Epithelial cell of proximal tubule (primary cell): ENCODE measurements at regions not wholly inside any gene's neighbourhood (a gene's known extent, or its start where the extent isn't known, plus 50 kb on each side); places are given as distances from the start of the nearest gene placed in this dataset.

Experiments
- DNase-seq: peaks from one replicate; pipeline ENCODE4 v3.0.0-alpha.2; 2011; ENCODE audit warnings: low read depth
- H3K4me3 ChIP-seq: 2 replicates; pipeline ENCODE4 v1.5.1; 2011; ENCODE audit warnings: low read depth, mild to moderate bottlenecking, low read length
- CTCF ChIP-seq: conservative IDR thresholded peaks from 2 replicates; pipeline ENCODE4 v1.5.1; 2012; ENCODE audit warnings: low read depth, mild to moderate bottlenecking, low read length

- TF ChIP-seq CTCF: no peak
- no peak for DNase-seq
- no peak overlapping the region for H3K4me3 ChIP-seq
Observed at GRCh38 chr9:111197256-111197655, 132.8 kb downstream of the OR2K2 start.

GRCh38 chr9:111195766-111196165 is 134.3 kb downstream of the OR2K2 start:
- no peak for DNase-seq
- no peak for TF ChIP-seq CTCF
- no peak overlapping the region for H3K4me3 ChIP-seq

GRCh38 chr9:111193095-111193494 is 136.9 kb downstream of the OR2K2 start:
- H3K4me3 ChIP-seq: no peak overlapping the region
- DNase-seq: no peak
- TF ChIP-seq CTCF: no peak

GRCh38 chr9:111192650-111193049 is 137.4 kb downstream of the OR2K2 start:
- no peak overlapping the region for H3K4me3 ChIP-seq
- TF ChIP-seq CTCF: no peak
- DNase-seq: no peak

GRCh38 chr9:111190347-111190746 is 139.7 kb downstream of the OR2K2 start:
- no peak for DNase-seq
- no peak overlapping the region for H3K4me3 ChIP-seq
- TF ChIP-seq CTCF: no peak

GRCh38 chr9:111187376-111187775 is 142.6 kb downstream of the OR2K2 start:
- peak; percentile 38 for DNase-seq
- no peak overlapping the region for H3K4me3 ChIP-seq
- no peak for TF ChIP-seq CTCF

- TF ChIP-seq CTCF: no peak
- no peak overlapping the region for H3K4me3 ChIP-seq
- DNase-seq: no peak
Observed at GRCh38 chr9:111186021-111186530, 143.9 kb downstream of the OR2K2 start.
